CD4-positive, alpha-beta T cell treated with Interleukin-15 for 4 hours (primary cell): ENCODE measurements at regions not wholly inside any gene's neighbourhood (a gene's known extent, or its start where the extent isn't known, plus 50 kb on each side); places are given as distances from the start of the nearest gene placed in this dataset.
A peak's percentile ranks its signal among the peaks of the same experiment; 100 is the strongest.

ENCODE experiments used
- DNase-seq: peaks from one replicate; pipeline ENCODE4 v3.0.0-alpha.2; 2020; ENCODE audit warnings: low spot score

GRCh38 chr5:15206133-15206532 is 293.8 kb upstream of the FBXL7 start:
- DNase-seq: no peak

GRCh38 chr5:15203376-15203775 is 296.6 kb upstream of the FBXL7 start:
- no peak for DNase-seq

- DNase-seq: no peak
Observed at GRCh38 chr5:15191012-15191411, 309.0 kb upstream of the FBXL7 start.

GRCh38 chr5:15183520-15183919 is 311.9 kb upstream of the ANKH start:
- DNase-seq: no peak

- no peak for DNase-seq
Observed at GRCh38 chr5:15170173-15170572, 298.6 kb upstream of the ANKH start.

- DNase-seq: no peak
Observed at GRCh38 chr5:15168358-15168757, 296.8 kb upstream of the ANKH start.

GRCh38 chr5:15160091-15160490 is 288.5 kb upstream of the ANKH start:
- no peak for DNase-seq

- DNase-seq: no peak
Observed at GRCh38 chr5:15159606-15160005, 288.0 kb upstream of the ANKH start.

- DNase-seq: no peak
Observed at GRCh38 chr5:15142458-15142857, 270.9 kb upstream of the ANKH start.

- DNase-seq: no peak
Observed at GRCh38 chr5:15137414-15137813, 265.8 kb upstream of the ANKH start.

- no peak for DNase-seq
Observed at GRCh38 chr5:15135661-15136060, 264.1 kb upstream of the ANKH start.

GRCh38 chr5:15133456-15133965 is 261.9 kb upstream of the ANKH start:
- DNase-seq: no peak

GRCh38 chr5:15132816-15133405 is 261.3 kb upstream of the ANKH start:
- no peak for DNase-seq

- no peak for DNase-seq
Observed at GRCh38 chr5:15131909-15132308, 260.3 kb upstream of the ANKH start.

GRCh38 chr5:15124871-15125568 is 253.4 kb upstream of the ANKH start:
- no peak for DNase-seq

- no peak for DNase-seq
Observed at GRCh38 chr5:15124461-15124860, 252.9 kb upstream of the ANKH start.

GRCh38 chr5:15117688-15118087 is 246.1 kb upstream of the ANKH start:
- DNase-seq: no peak

GRCh38 chr5:15116996-15117395 is 245.4 kb upstream of the ANKH start:
- no peak for DNase-seq

- DNase-seq: no peak
Observed at GRCh38 chr5:15106530-15107283, 235.1 kb upstream of the ANKH start.

GRCh38 chr5:15105799-15106393 is 234.3 kb upstream of the ANKH start:
- DNase-seq: peak; percentile 30

GRCh38 chr5:15103864-15104263 is 232.3 kb upstream of the ANKH start:
- no peak for DNase-seq

- no peak for DNase-seq
Observed at GRCh38 chr5:15103130-15103529, 231.6 kb upstream of the ANKH start.

GRCh38 chr5:15097552-15097951 is 226.0 kb upstream of the ANKH start:
- DNase-seq: no peak
